ENCODE measurements at regions not wholly inside any gene's neighbourhood (a gene's known extent, or its start where the extent isn't known, plus 50 kb on each side); places are given as distances from the start of the nearest gene placed in this dataset.

GRCh38 chr7:29629507-29629906 lies 65.9 kb downstream of the PRR15 start:
- Histone ChIP-seq H3K4ac (replicated peaks; ENCODE audit: insufficient read length, low read depth, low read length) (no peak overlapping the region), H3K79me1 (ENCODE audit: low read depth, low read length) (no peaks in the 10 kb centered on the region), H3K18ac (ENCODE audit: extremely low read depth, low read length) (no peak overlapping the region), H3K9me3 (ENCODE audit: insufficient read depth in 2 of 2, low read depth in 1 of 2, low read length in 1 of 2) (no peaks in the 10 kb centered on the region), H3K23ac (ENCODE audit: insufficient read length) (no peak overlapping the region), H2AK5ac (ENCODE audit: low read depth, low read length) (no peak overlapping the region), H3K4me2 (ENCODE audit: insufficient read depth in 1 of 2, low read depth in 2 of 2, low read length in 2 of 2) (no peak overlapping the region), H3K23me2 (ENCODE audit: low read depth, low read length) (no peaks in the 10 kb centered on the region), H2BK15ac (ENCODE audit: low read length) (no peak overlapping the region), H3K27me3 (replicated peaks in 1 of 4; ENCODE audit: control insufficient read depth in 3 of 4, extremely low read depth in 1 of 4, insufficient read depth in 3 of 4, low read length in 3 of 4) (no peaks in the 10 kb centered on the region), H4K20me1 (replicated peaks in 1 of 2; ENCODE audit: control insufficient read depth in 1 of 2, insufficient read depth in 2 of 2, low read length in 2 of 2) (no peaks in the 10 kb centered on the region), H4K8ac (ENCODE audit: extremely low read depth, insufficient read depth, low read length) (no peak overlapping the region), H3K14ac (ENCODE audit: insufficient read length) (no peak overlapping the region), H2AFZ (ENCODE audit: low read length) (no peak overlapping the region), H2BK120ac (replicated peaks; ENCODE audit: low read depth, low read length) (no peak overlapping the region), H3K36me3 (ENCODE audit: control insufficient read depth in 2 of 4, insufficient read depth in 4 of 4, low read length in 3 of 4) (no peaks in the 10 kb centered on the region), H4K5ac (ENCODE audit: insufficient read length, low read depth, low read length) (no peak overlapping the region), H3K27ac (ENCODE audit: low read depth, low read length) (no peak overlapping the region), H3K4me1 (replicated peaks in 1 of 4; ENCODE audit: control insufficient read depth in 3 of 4, insufficient read depth in 4 of 4, low read length in 3 of 4) (no peaks in the 10 kb centered on the region), H2BK20ac (ENCODE audit: low read length) (no peak overlapping the region), H2BK12ac (ENCODE audit: low read depth, low read length) (no peak overlapping the region), H2BK5ac (ENCODE audit: low read depth, low read length) (no peak overlapping the region), H3K9ac (replicated peaks in 1 of 4; ENCODE audit: extremely low read depth in 1 of 4, low read depth in 3 of 4, low read length in 3 of 4) (no peak overlapping the region), H3K79me2 (ENCODE audit: control insufficient read depth in 1 of 2, insufficient read depth in 2 of 2, low read length in 2 of 2) (no peaks in the 10 kb centered on the region), H3K56ac (replicated peaks; ENCODE audit: insufficient read length, low read depth, low read length) (no peak overlapping the region), H4K91ac (replicated peaks; ENCODE audit: insufficient read length, low read length) (no peak overlapping the region), H3K4me3 (ENCODE audit: extremely low read depth in 1 of 4, insufficient read depth in 2 of 4, low read depth in 3 of 4, low read length in 4 of 4) (no peak overlapping the region)
- ChIA-PET CTCF (ENCODE audit: partially characterized antibody) (interaction anchor here (1.4 kb wide), 1 partner anchor 21 kb away, joined by 5 read pairs; no protein-coding TSS in a partner anchor), POLR2A (ENCODE audit: partially characterized antibody) (interaction anchor here (1.3 kb wide), 1 partner anchor 10 kb away, joined by 4 read pairs; no protein-coding TSS in a partner anchor)
- FAIRE-seq (no peak), DNase-seq (ENCODE audit: low read depth in 1 of 2, low spot score in 2 of 2) (no peak)
- WGBS, 2 experiments (ENCODE audit: extremely low coverage in 1 of 2, insufficient coverage in 1 of 2, insufficient read length in 1 of 2, insufficient replicate concordance in 2 of 2, low coverage in 1 of 2, low lambda C conversion rate in 2 of 2, missing lambda C conversion rate in 1 of 2), result 94% methylated on average over 3 of the region's 3 CpGs; no CpG with 5 or more reads in 1 of the 2 experiments
- TF ChIP-seq POU5F1 (IDR thresholded peaks at IDR 0.05; ENCODE audit: low read depth, low read length) (no peak), CHD2 (IDR thresholded peaks at IDR 0.05; ENCODE audit: low read length) (no peak), SIRT6 (IDR thresholded peaks at IDR 0.05; ENCODE audit: low read length) (no peak), NANOG (IDR thresholded peaks at IDR 0.05; ENCODE audit: insufficient read depth, low read depth, low read length, poor library complexity, severe bottlenecking) (no peak), USF2 (IDR thresholded peaks at IDR 0.05; ENCODE audit: low read length) (no peak), TCF12 (IDR thresholded peaks at IDR 0.05; ENCODE audit: low read depth, low read length) (no peak), E2F6 (IDR thresholded peaks at IDR 0.05) (no peak)
